ENCODE measurements at regions not wholly inside any gene's neighbourhood (a gene's known extent, or its start where the extent isn't known, plus 50 kb on each side); places are given as distances from the start of the nearest gene placed in this dataset.
A peak's percentile ranks its signal among the peaks of the same experiment; 100 is the strongest.
"Not testable (repeated sequence)": the region's sequence is repeated elsewhere in the genome, so short reads cannot be mapped to it uniquely, and the experiment has no call there.

DNA sequence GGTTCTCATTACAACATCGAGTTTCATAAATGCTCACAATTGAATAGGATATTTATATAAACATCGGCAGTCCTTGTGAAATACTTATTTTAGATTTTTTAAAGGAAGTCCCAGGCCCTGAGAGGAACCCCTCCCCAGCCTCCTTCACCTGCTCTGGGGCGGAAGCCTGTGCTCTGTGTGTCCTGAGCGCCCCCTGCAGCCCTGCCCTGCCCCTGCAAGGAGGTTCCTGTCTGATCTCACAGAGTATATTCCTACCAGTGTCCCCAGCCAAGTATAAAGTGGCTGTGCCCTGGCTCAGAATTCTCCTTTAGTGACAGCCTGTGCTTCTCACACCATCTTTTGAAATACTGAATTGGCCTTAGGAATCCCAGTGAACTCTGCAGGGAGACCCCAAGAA is 659.5 kb downstream of the TMEM121 start:
- peak; percentile 63 for DNase-seq

- DNase-seq: no peak
These were observed 660.8 kb downstream of the TMEM121 start for GRCh38 chr14:106187216-106187615.

DNA sequence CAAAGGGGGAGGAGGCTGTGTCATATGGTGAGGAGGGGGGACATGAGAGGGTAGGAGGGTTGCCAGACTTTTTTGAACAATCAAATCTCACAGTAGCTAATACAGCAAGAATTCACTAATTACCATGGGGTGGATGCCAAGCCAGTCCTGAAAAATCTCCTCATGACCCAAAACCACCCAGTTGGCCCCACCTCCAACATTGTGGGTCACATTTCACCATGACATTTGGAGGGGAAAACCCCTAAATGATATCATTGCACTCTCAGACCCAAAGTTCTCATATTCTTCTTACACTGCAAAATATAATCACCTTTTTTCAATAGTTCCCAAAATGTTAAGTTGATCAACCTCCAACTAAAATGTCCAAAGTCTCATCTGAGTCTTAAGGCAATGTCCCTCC is 666.3 kb downstream of the TMEM121 start:
- not testable (repeated sequence) for DNase-seq

- DNase-seq: peak; percentile 49
These were observed 670.1 kb downstream of the TMEM121 start for GRCh38 chr14:106196459-106196858.

DNA sequence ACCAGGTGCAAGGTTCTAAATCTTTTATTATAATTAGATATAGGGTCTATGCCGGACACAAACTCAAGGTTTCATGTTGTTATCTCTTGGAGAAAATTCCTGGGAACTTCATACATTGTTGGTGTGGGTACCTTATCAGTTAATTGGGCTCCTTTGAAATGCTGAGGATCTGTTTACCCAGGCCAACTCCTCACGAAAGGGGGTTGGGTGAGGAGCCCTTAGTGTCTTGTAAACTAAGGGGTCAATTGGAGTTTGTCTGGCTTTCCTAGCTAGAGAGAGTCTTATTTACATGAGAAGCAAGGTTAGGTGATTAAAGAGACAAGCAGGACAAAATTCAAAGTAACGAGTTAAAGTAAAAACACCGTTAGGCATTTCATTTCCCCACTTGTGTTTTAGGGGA is 670.9 kb downstream of the TMEM121 start:
- not testable (repeated sequence) for DNase-seq

GRCh38 chr14:106199097-106199496 is 672.7 kb downstream of the TMEM121 start:
- no peak for DNase-seq

DNA sequence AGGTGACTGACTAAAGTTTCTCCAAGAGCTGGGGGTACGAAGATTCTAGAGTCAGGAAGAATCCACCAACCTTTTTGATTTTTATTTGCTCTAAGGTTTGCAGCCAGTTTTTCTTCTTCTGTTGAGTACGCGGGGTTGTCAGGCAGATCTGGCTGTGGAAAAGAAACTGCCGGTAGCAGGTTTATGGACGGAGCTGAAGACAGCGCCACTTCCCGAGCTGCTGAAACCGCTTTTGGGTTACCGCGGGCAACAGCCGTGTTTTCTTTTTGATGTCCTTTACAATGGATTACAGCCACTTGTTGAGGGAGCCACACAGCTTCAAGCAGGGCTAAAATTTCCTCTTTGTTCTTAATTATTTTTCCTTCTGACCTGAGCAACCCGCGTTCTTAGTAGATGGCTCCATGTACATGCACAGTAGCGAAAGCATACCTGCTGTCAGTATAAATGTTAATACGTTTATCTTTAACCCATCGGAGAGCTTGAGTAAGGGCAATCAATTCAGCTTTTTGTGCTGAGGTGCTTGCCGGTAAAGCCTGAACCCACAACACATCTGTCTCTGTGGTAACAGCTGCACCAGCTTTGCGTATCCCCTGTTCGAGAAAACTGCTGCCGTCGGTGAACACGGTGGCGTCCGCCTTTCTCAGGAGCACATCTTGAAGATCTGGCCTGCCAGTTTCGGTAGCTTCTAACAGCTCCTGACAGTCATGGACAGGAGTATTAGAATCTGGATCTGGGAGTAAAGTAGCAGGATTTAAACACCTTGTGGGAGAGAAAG is 674.3 kb downstream of the TMEM121 start:
- no peak for DNase-seq

DNA sequence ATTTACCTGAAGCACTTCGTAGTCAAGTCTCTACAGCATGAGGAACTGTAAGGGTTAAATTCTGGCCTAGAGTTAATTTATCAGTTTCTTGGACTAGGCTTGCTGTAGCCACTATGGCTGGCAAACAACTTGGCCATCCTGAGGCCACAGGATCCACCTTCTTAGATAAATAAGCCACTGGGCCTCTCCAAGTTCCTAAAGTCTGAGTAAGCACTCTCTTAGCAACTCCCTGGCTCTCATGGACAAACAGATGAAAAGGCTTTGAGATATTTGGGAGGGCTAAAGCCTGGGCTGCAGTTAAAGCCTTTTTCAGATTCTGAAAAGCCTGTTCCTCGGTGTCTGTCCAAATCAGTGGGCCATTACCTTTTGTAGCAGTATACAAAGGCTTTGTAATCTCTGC is 675.0 kb downstream of the TMEM121 start:
- no peak for DNase-seq

GRCh38 chr14:106203438-106203837 is 677.1 kb downstream of the TMEM121 start:
- DNase-seq: no peak

- no peak for DNase-seq
These were observed 677.7 kb downstream of the TMEM121 start for GRCh38 chr14:106204063-106204462.

GRCh38 chr14:106207316-106207715 is 680.9 kb downstream of the TMEM121 start:
- no peak for DNase-seq

DNA sequence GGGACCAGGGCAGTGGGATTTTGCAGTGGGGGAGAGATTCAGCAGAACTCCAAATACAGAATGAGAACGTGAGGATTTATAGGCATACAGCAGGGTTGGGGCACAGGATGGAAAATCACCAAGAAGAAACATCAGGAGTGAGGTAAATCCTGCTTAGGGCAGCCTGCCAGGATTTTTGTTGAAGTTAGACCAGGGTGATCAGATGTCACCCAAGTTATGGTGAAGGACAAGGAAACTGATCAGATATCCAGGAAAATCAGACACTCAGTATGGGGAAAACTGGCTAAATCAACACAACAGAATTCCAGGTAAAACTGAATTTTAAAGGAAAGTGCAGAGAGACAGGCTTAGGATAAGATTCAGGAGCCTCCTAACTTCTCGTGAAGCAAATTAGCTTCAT is 682.4 kb downstream of the TMEM121 start:
- no peak for DNase-seq

- DNase-seq: peak; percentile 24
These were observed 683.4 kb downstream of the TMEM121 start for GRCh38 chr14:106209755-106210154.

GRCh38 chr14:106210650-106211049 is 684.3 kb downstream of the TMEM121 start:
- DNase-seq: peak; percentile 24

- DNase-seq: no peak
These were observed 685.0 kb downstream of the TMEM121 start for GRCh38 chr14:106211334-106211900.

DNA sequence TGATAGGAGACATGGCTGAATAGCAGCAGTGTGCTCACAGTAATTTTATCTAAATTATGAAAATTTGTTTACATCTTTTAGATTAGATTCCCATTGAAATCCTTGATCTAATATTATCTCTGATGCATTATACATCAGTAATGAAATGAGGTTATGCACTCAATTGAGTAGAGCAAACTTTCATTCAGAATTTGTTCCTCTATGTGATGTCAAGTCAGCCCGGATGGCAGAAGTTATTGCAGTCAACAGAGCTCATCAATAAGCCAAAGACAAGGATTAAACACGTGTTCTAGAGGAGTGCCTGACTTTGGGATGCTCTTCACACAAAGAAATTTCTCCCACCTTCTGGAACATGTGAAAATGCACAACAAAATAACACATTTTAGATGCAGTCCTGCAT is 688.8 kb downstream of the TMEM121 start:
- DNase-seq: no peak

GRCh38 chr14:106216679-106217078 is 690.3 kb downstream of the TMEM121 start:
- no peak for DNase-seq

DNA sequence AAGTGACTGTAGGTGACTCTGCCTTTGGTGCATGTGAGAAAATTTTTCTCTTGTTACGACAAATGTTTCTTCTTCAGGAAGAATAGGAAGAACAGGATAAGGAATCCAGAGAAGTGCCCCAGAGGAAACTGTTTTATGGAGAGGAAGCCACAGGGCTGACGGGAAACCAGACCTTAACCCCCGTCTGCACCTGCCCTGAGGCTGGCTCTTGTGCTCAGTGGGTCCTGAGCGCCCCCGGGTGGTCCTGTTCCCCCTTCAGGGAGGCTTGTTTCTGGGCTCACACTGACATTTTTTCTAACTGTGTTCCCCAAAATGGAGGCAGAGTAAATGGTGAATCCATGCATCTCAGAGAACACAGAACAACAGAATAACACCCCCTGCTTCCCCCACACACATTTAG is 691.8 kb downstream of the TMEM121 start:
- DNase-seq: no peak

- no peak for DNase-seq
These were observed 695.9 kb downstream of the TMEM121 start for GRCh38 chr14:106222311-106222710.

DNA sequence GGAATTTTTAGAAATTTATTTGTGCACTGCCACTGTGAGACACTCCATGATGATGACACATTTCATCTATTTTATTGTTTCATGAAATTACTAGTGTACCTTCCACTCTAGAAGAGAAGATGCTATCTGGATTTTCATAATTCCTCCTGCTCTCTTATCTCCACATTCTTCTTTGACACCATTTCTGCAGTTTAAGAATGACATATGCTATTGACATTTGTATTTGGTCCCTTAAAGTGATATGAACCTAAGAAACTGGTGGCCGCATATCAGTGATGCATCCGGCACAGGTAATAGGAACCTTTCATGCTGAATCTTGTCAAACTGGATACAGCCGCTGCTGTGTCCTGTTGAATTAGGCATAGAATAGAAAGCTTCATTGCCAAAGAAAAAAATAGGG is 696.3 kb downstream of the TMEM121 start:
- no peak for DNase-seq

DNA sequence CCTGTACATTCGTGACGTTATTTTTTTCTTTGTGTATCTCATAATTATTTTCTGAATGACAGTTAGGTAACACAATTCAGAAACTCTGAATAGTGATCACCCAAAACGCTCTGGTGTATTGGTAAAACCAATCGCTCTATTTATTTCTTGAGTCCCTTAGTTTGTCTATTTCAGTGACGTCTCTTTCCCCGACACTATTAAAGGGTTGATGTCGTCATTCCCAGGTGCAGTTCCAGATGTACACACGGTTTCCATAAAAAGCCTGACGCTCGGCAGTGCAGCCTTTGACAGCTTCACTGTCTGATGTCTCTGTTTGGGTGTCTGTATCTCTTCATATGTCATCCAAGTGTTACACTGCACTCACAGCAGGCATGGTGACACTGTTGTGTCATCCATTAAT is 701.4 kb downstream of the TMEM121 start:
- no peak for DNase-seq

- DNase-seq: peak; percentile 48
These were observed 702.3 kb downstream of the TMEM121 start for GRCh38 chr14:106228541-106229158.

GRCh38 chr14:106230071-106230470 is 703.7 kb downstream of the TMEM121 start:
- DNase-seq: no peak

- DNase-seq: not testable (repeated sequence)
These were observed 706.8 kb downstream of the TMEM121 start for GRCh38 chr14:106233191-106233590.

All from CD4-positive, alpha-beta T cell treated with Interleukin-4 for 4 hours (primary cell).